ENCODE measurements at regions not wholly inside any gene's neighbourhood (a gene's known extent, or its start where the extent isn't known, plus 50 kb on each side); places are given as distances from the start of the nearest gene placed in this dataset.

- TF ChIP-seq EZH2 (IDR thresholded peaks at IDR 0.05; ENCODE audit: insufficient read depth, low read length) (no peak), CTCF (IDR thresholded peaks at IDR 0.05; ENCODE audit: insufficient read depth, low read depth, low read length) (no peak)
These were observed 83.8 kb upstream of the C1QTNF7 start for GRCh38 chr4:15344041-15344440.

Data from astrocyte (in vitro differentiated cells and primary cell).